Stomach (tissue), 8 donors: ENCODE measurements at regions not wholly inside any gene's neighbourhood (a gene's known extent, or its start where the extent isn't known, plus 50 kb on each side); places are given as distances from the start of the nearest gene placed in this dataset.

Experiments
- DNase-seq, 2 donors: peaks; one replicate each; pipeline versions ENCODE4 v3.0.0 to v3.0.0-alpha.2; 2013 to 2019
- H3K27ac ChIP-seq, 5 donors: fragments of 200-600 bp in 4 of 5; sonication (generic) in 4 of 5; one replicate each; pipeline ENCODE4 v1.5.1; 2013 to 2019; ENCODE audit warnings: mild to moderate bottlenecking in 1 of 5, moderate library complexity in 1 of 5
- H3K27me3 ChIP-seq, 3 donors: fragments of 200-600 bp; sonication (generic); one replicate each; pipeline ENCODE4 v1.5.1; 2017 to 2019; ENCODE audit warnings: mixed run types in 1 of 3
- H3K36me3 ChIP-seq, 4 donors: fragments of 200-600 bp; sonication (generic); 1 replicate in 3 of 4; 2 replicates in 1 of 4; pipeline ENCODE4 v1.5.1; 2016 to 2019
- H3K4me1 ChIP-seq, 4 donors: fragments of 200-600 bp; sonication (generic); one replicate each; pipeline ENCODE4 v1.5.1; 2016 to 2019
- H3K4me3 ChIP-seq, 4 donors: fragments of 200-600 bp; sonication (generic) in 3 of 4; one replicate each; pipeline ENCODE4 v1.5.1; 2016 to 2019; ENCODE audit warnings: mild to moderate bottlenecking in 1 of 4
- H3K9me3 ChIP-seq, 4 donors: fragments of 200-600 bp; sonication (generic); one replicate each; pipeline ENCODE4 v1.5.1; 2016 to 2019
- EP300 ChIP-seq: sonication (generic); formaldehyde crosslinking; IDR thresholded peaks from one replicate; pipeline ENCODE4 v1.6.1; 2017; ENCODE audit warnings: antibody characterized with exemption
- POLR2A ChIP-seq, 4 donors: fragments of 450-650 bp; IDR thresholded peaks; one replicate each; pipeline ENCODE4 v1.6.1; 2016; ENCODE audit warnings: antibody characterized with exemption in 4 of 4, control low read depth in 2 of 4, mild to moderate bottlenecking in 1 of 4, moderate library complexity in 1 of 4
- POLR2AphosphoS5 ChIP-seq, 3 donors: sonication (generic); formaldehyde crosslinking; IDR thresholded peaks; one replicate each; pipeline ENCODE4 v1.6.1; 2016; ENCODE audit warnings: antibody characterized with exemption in 3 of 3
- WGBS, 5 donors: extraction: QIAGEN DNeasy Blood & Tissue Kit in 3 of 5; methylation state at CpG; one replicate each; pipeline versions ENCODE4 v1.1.5 to v1.1.7; 2013 to 2018; 5-methylcytosine and 5-hydroxymethylcytosine counted together
- intact Hi-C: fragments of 100-400 bp; cut with DNase I; formaldehyde crosslinking; loops from one replicate; pipeline ENCODE4 v1.15.1; 2023; ENCODE audit warnings: low total_unique reads
- TF ChIP-seq, protein P1 (sequence below), 7 experiments: fragments of 450-650 bp in 4 of 7; fragments of 200-600 bp in 3 of 7; sonication (generic) in 3 of 7; IDR thresholded peaks; one replicate each; pipeline ENCODE4 v1.5.1; 2016 to 2019; ENCODE audit warnings: antibody characterized with exemption in 7 of 7, control low read depth in 2 of 7, mild to moderate bottlenecking in 1 of 7
- donor health status: healthy with polysubstance abuse.
- donor health status: Bipolar disorder and iron deficiency.
- donor health status: healthy.

GRCh38 chr1:175851749-175852148 is 108.4 kb upstream of the TNR start:
- TF ChIP-seq, protein P1, sequence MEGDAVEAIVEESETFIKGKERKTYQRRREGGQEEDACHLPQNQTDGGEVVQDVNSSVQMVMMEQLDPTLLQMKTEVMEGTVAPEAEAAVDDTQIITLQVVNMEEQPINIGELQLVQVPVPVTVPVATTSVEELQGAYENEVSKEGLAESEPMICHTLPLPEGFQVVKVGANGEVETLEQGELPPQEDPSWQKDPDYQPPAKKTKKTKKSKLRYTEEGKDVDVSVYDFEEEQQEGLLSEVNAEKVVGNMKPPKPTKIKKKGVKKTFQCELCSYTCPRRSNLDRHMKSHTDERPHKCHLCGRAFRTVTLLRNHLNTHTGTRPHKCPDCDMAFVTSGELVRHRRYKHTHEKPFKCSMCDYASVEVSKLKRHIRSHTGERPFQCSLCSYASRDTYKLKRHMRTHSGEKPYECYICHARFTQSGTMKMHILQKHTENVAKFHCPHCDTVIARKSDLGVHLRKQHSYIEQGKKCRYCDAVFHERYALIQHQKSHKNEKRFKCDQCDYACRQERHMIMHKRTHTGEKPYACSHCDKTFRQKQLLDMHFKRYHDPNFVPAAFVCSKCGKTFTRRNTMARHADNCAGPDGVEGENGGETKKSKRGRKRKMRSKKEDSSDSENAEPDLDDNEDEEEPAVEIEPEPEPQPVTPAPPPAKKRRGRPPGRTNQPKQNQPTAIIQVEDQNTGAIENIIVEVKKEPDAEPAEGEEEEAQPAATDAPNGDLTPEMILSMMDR (IDR thresholded peaks at IDR 0.05), result no peak
- TF ChIP-seq POLR2AphosphoS5 (IDR thresholded peaks at IDR 0.05) (no peak), EP300 (no peak), POLR2A (IDR thresholded peaks at IDR 0.05) (no peak)
- WGBS, 5 donors, result 64 to 89% (median 83%) methylated on average over 2 of the region's 2 CpGs
- no peak overlapping the region for H3K4me3 ChIP-seq
- H3K4me1 ChIP-seq, result no peaks in the 10 kb centered on the region
- H3K27me3 ChIP-seq, result peaks cover 0 to 5% (median 0%) of the 10 kb centered on the region in 3 donors
- no peaks in the 10 kb centered on the region for H3K9me3 ChIP-seq
- no peak for DNase-seq
- no peaks in the 10 kb centered on the region for H3K36me3 ChIP-seq
- intact Hi-C loops, result no loop called here
- H3K27ac ChIP-seq, result no peak overlapping the region

- Histone ChIP-seq H3K9me3 (no peaks in the 10 kb centered on the region), H3K36me3 (no peaks in the 10 kb centered on the region), H3K4me1 (no peaks in the 10 kb centered on the region), H3K27ac (no peak overlapping the region), H3K27me3 (no peaks in the 10 kb centered on the region), H3K4me3 (no peak overlapping the region)
- intact Hi-C loops, result no loop called here
- no peak for TF ChIP-seq EP300
- no peak for TF ChIP-seq POLR2AphosphoS5 (IDR thresholded peaks at IDR 0.05)
- TF ChIP-seq, protein P1 (IDR thresholded peaks at IDR 0.05), result no peak
- no peak for TF ChIP-seq POLR2A (IDR thresholded peaks at IDR 0.05)
- 25 to 40% (median 32%) methylated on average over 5 of the region's 5 CpGs for WGBS, 5 donors
- DNase-seq, result no peak
These were observed 104.9 kb upstream of the TNR start for GRCh38 chr1:175848329-175848728.

DNA sequence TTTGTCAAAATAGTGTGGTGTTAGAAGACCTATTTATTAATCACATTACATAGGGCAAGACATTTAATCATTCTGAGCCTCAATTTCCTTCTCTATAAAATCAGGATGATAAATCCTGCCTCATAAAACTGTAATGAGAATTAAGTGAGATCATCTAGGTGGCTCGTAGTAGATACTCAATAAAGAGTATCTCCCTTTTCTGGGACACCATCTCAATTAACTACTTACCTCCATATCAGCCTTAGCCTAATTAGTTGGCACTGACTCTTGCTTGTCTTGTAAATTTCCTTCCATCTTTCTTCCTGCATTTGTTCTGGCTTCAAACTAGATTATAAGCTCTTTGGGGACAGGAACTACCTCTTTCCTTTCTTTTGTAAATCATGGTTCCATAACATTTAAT is 102.6 kb upstream of the TNR start:
- intact Hi-C loops, result no loop called here
- Histone ChIP-seq H3K4me3 (no peak overlapping the region), H3K27me3 (peaks cover 0 to 12% (median 0%) of the 10 kb centered on the region in 3 donors), H3K36me3 (no peaks in the 10 kb centered on the region), H3K9me3 (no peaks in the 10 kb centered on the region), H3K27ac (no peak overlapping the region), H3K4me1 (no peaks in the 10 kb centered on the region)
- 55 to 71% (median 64%) methylated on average over 1 of the region's 1 CpG for WGBS, 5 donors
- no peak for TF ChIP-seq POLR2AphosphoS5 (IDR thresholded peaks at IDR 0.05)
- TF ChIP-seq POLR2A (IDR thresholded peaks at IDR 0.05), result no peak
- TF ChIP-seq EP300, result no peak
- TF ChIP-seq, protein P1 (IDR thresholded peaks at IDR 0.05), result no peak
- no peak for DNase-seq

GRCh38 chr1:175845338-175845737 is 101.9 kb upstream of the TNR start:
- Histone ChIP-seq H3K27me3 (peaks cover 0 to 16% (median 0%) of the 10 kb centered on the region in 3 donors), H3K9me3 (no peaks in the 10 kb centered on the region), H3K27ac (no peak overlapping the region), H3K36me3 (no peaks in the 10 kb centered on the region), H3K4me3 (no peak overlapping the region), H3K4me1 (no peaks in the 10 kb centered on the region)
- TF ChIP-seq, protein P1 (IDR thresholded peaks at IDR 0.05), result no peak
- TF ChIP-seq POLR2AphosphoS5 (IDR thresholded peaks at IDR 0.05), result no peak
- no peak for TF ChIP-seq EP300
- TF ChIP-seq POLR2A (IDR thresholded peaks at IDR 0.05), result no peak
- intact Hi-C loops, result no loop called here
- DNase-seq, result no peak
- 56 to 79% (median 71%) methylated on average over 3 of the region's 3 CpGs for WGBS, 5 donors
